ENCODE measurements at regions not wholly inside any gene's neighbourhood (a gene's known extent, or its start where the extent isn't known, plus 50 kb on each side); places are given as distances from the start of the nearest gene placed in this dataset.

GRCh38 chr3:74315291-74315690, 299.2 kb downstream of the CNTN3 start:
- POLR2A ChIA-PET: no interaction called here
- peaks cover 24% of the 10 kb centered on the region for H3K36me3 Mint-ChIP-seq

GRCh38 chr3:74314696-74315095, 299.8 kb downstream of the CNTN3 start:
- Mint-ChIP-seq H3K27me3 (ENCODE audit: low read depth) (no peaks in the 10 kb centered on the region; the same call in 1 of the 2 replicates), H3K27ac (no peak overlapping the region), H3K9me3 (peaks cover 42% of the 10 kb centered on the region), H3K36me3 (peaks cover 24% of the 10 kb centered on the region), H3K4me3 (no peak overlapping the region), H3K4me1 (peaks cover 10% of the 10 kb centered on the region)
- ATAC-seq (no peak), DNase-seq (ENCODE audit: low spot score) (no peak)
- no peak for TF ChIP-seq FOXP4 (CRISPR knock-in tag; IDR thresholded peaks at IDR 0.05)
- TF ChIP-seq NFE2L1 (CRISPR knock-in tag; IDR thresholded peaks at IDR 0.05): no peak
- TF ChIP-seq TP53 (CRISPR knock-in tag; IDR thresholded peaks at IDR 0.05): no peak
- TF ChIP-seq GRHL2 (CRISPR knock-in tag; IDR thresholded peaks at IDR 0.05; ENCODE audit: insufficient replicate concordance, severe bottlenecking): no peak
- no peak for TF ChIP-seq ZNF532 (CRISPR knock-in tag; IDR thresholded peaks at IDR 0.05; ENCODE audit: borderline replicate concordance)
- TF ChIP-seq PREB (CRISPR knock-in tag; IDR thresholded peaks at IDR 0.05; ENCODE audit: borderline replicate concordance): no peak
- TF ChIP-seq KAT7 (CRISPR knock-in tag; IDR thresholded peaks at IDR 0.05; ENCODE audit: borderline replicate concordance): no peak
- no peak for TF ChIP-seq IRF1 (CRISPR knock-in tag; IDR thresholded peaks at IDR 0.05)
- no peak for TF ChIP-seq RORB (CRISPR knock-in tag; IDR thresholded peaks at IDR 0.05)
- no peak for TF ChIP-seq E2F5 (CRISPR knock-in tag; IDR thresholded peaks at IDR 0.05)
- TF ChIP-seq OVOL2 (CRISPR knock-in tag; IDR thresholded peaks at IDR 0.05; ENCODE audit: borderline replicate concordance): no peak
- ChIA-PET CTCF (no interaction called here), POLR2A (no interaction called here)

More at GRCh38 chr3:74315291-74315690, 299.2 kb downstream of the CNTN3 start:
- no peak for ATAC-seq
- CTCF ChIA-PET: interaction anchor here (1.0 kb wide), 1 partner anchor 47 kb away, joined by 3 read pairs; no protein-coding TSS in a partner anchor
- no peaks in the 10 kb centered on the region; the same call in 1 of the 2 replicates for H3K27me3 Mint-ChIP-seq (ENCODE audit: low read depth)
- peaks cover 10% of the 10 kb centered on the region for H3K4me1 Mint-ChIP-seq
- peaks cover 42% of the 10 kb centered on the region for H3K9me3 Mint-ChIP-seq
- DNase-seq (ENCODE audit: low spot score): no peak
- no peak for TF ChIP-seq GABPB1 (CRISPR knock-in tag; IDR thresholded peaks at IDR 0.05)
- no peak for TF ChIP-seq PREB (CRISPR knock-in tag; IDR thresholded peaks at IDR 0.05; ENCODE audit: borderline replicate concordance)
- H3K4me3 Mint-ChIP-seq: no peak overlapping the region
- no peak overlapping the region for H3K27ac Mint-ChIP-seq
